NOMO-1 treated with dmso at 0.1 percent for 144 hours (cell line): ENCODE measurements at regions not wholly inside any gene's neighbourhood (a gene's known extent, or its start where the extent isn't known, plus 50 kb on each side); places are given as distances from the start of the nearest gene placed in this dataset.
"Not testable (repeated sequence)": the region's sequence is repeated elsewhere in the genome, so short reads cannot be mapped to it uniquely, and the experiment has no call there.

Source experiments
- DNase-seq: peaks from one replicate; lab custom pipeline; 2025; ENCODE audit not compliant: unreplicated experiment; lab: John Stamatoyannopoulos, UW

- DNase-seq, result not testable (repeated sequence)
These were observed 343.3 kb upstream of the PLGLB2 start for GRCh38 chr2:87404411-87405255.

GRCh38 chr2:87405531-87406216 lies 342.2 kb upstream of the PLGLB2 start:
- DNase-seq, result not testable (repeated sequence)

GRCh38 chr2:87406406-87407175 lies 341.3 kb upstream of the PLGLB2 start:
- DNase-seq, result not testable (repeated sequence)

GRCh38 chr2:87409601-87410000 lies 338.3 kb upstream of the PLGLB2 start:
- DNase-seq, result not testable (repeated sequence)

- DNase-seq, result not testable (repeated sequence)
These were observed 337.5 kb upstream of the PLGLB2 start for GRCh38 chr2:87410371-87410770.

GRCh38 chr2:87412036-87412820 lies 335.7 kb upstream of the PLGLB2 start:
- not testable (repeated sequence) for DNase-seq

- DNase-seq, result not testable (repeated sequence)
These were observed 333.6 kb upstream of the PLGLB2 start for GRCh38 chr2:87414331-87414730.

- not testable (repeated sequence) for DNase-seq
These were observed 332.9 kb upstream of the PLGLB2 start for GRCh38 chr2:87414795-87415570.

- not testable (repeated sequence) for DNase-seq
These were observed 332.2 kb upstream of the PLGLB2 start for GRCh38 chr2:87415586-87416265.

GRCh38 chr2:87416266-87416592 lies 331.7 kb upstream of the PLGLB2 start:
- DNase-seq, result not testable (repeated sequence)

- DNase-seq, result not testable (repeated sequence)
These were observed 330.7 kb upstream of the PLGLB2 start for GRCh38 chr2:87417147-87417546.

- DNase-seq, result not testable (repeated sequence)
These were observed 329.9 kb upstream of the PLGLB2 start for GRCh38 chr2:87417742-87418567.

GRCh38 chr2:87418823-87419822 lies 328.8 kb upstream of the PLGLB2 start:
- DNase-seq, result not testable (repeated sequence)

GRCh38 chr2:87419980-87420379 lies 327.9 kb upstream of the PLGLB2 start:
- not testable (repeated sequence) for DNase-seq

- not testable (repeated sequence) for DNase-seq
These were observed 326.9 kb upstream of the PLGLB2 start for GRCh38 chr2:87420954-87421353.

- DNase-seq, result not testable (repeated sequence)
These were observed 323.8 kb upstream of the PLGLB2 start for GRCh38 chr2:87423796-87424762.
